ENCODE measurements at regions not wholly inside any gene's neighbourhood (a gene's known extent, or its start where the extent isn't known, plus 50 kb on each side); places are given as distances from the start of the nearest gene placed in this dataset.

DNA sequence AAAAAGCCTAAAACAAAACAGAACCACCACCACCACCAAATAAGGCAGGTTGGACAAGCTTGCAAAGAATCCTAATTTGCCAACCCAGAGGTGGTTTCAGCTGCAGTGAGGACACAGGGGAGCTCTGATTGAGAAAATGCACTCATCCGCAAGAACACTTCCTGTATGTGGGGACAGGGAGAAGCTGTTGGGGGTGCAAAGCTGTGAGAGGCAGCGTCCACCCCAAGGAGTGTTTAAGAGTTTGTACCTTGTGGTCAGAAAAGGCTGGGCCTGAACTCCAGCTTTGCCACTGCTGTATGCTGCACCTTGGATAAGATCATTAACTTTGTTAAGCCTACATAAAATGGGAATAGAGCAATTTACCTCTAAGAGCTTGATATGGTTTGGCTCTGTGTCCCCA lies 511.7 kb downstream of the BNC2 start:
- no peak for TF ChIP-seq CTCF (optimal IDR thresholded peaks at IDR 0.05 in 1 of 3, IDR thresholded peaks at IDR 0.05 in 1 of 3, conservative IDR thresholded peaks at IDR 0.05 in 1 of 3; ENCODE audit: extremely low read depth in 1 of 3, insufficient read depth in 2 of 3, low read length in 3 of 3)
- TF ChIP-seq EZH2 (IDR thresholded peaks at IDR 0.05; ENCODE audit: low read length): no peak
- Histone ChIP-seq H3K79me2 (ENCODE audit: control insufficient read depth, insufficient read depth, low read length) (no peaks in the 10 kb centered on the region), H3K27me3 (ENCODE audit: control insufficient read depth, extremely low read depth, insufficient read depth, low read length) (no peaks in the 10 kb centered on the region), H3K36me3 (ENCODE audit: control insufficient read depth in 2 of 2, extremely low read depth in 1 of 2, insufficient read depth in 2 of 2, low read length in 2 of 2) (no peaks in the 10 kb centered on the region), H3K9ac (ENCODE audit: control insufficient read depth, extremely low read depth, insufficient read depth, low read length) (no peak overlapping the region), H3K9me3 (ENCODE audit: control insufficient read depth, low read depth, low read length) (no peaks in the 10 kb centered on the region), H3K9me1 (ENCODE audit: control insufficient read depth, extremely low read depth, insufficient read depth, low read length) (no peaks in the 10 kb centered on the region), H3K4me2 (ENCODE audit: control insufficient read depth, extremely low read depth, insufficient read depth, low read depth, low read length) (no peak overlapping the region), H4K20me1 (ENCODE audit: control insufficient read depth, extremely low read depth, insufficient read depth, low read length) (no peaks in the 10 kb centered on the region), H2AFZ (ENCODE audit: control insufficient read depth, low read length) (no peak overlapping the region), H3K4me3 (ENCODE audit: control insufficient read depth in 2 of 3, extremely low read depth in 1 of 3, insufficient read depth in 2 of 3, low read depth in 1 of 3, low read length in 3 of 3) (no peak overlapping the region), H3K27ac (ENCODE audit: control insufficient read depth, insufficient read depth, low read length) (no peak overlapping the region), H3K4me1 (ENCODE audit: control insufficient read depth, extremely low read depth, insufficient read depth, low read length) (no peaks in the 10 kb centered on the region)
- dilution Hi-C loops (cut with MboI; ENCODE audit: extremely low pct_ligation_motif_present, low sequenced_read_pairs): no loop called here
- DNase-seq (ENCODE audit: low read depth, low spot score) (no peak), FAIRE-seq (no peak)
